Right lobe of liver (tissue), 4 donors: ENCODE measurements at regions not wholly inside any gene's neighbourhood (a gene's known extent, or its start where the extent isn't known, plus 50 kb on each side); places are given as distances from the start of the nearest gene placed in this dataset.

Source experiments
- POLR2A ChIP-seq: fragments of 450-650 bp; IDR thresholded peaks from one replicate; pipeline ENCODE4 v1.6.1; 2017; ENCODE audit warnings: antibody characterized with exemption, mild to moderate bottlenecking
- TF ChIP-seq, protein P1 (sequence below), 4 donors: fragments of 200-600 bp in 3 of 4; fragments of 450-650 bp in 1 of 4; IDR thresholded peaks; one replicate each; pipeline versions ENCODE4 v1.5.1 to v1.8.0; 2016 to 2022; ENCODE audit warnings: antibody characterized with exemption in 4 of 4, mild to moderate bottlenecking in 2 of 4
- donor health status: DM: no; HTN: no; CAD: no.
- donor health status: DM: no; HTN: no; CAD: no.
- donor health status: DM: no; HTN: yes; CAD: no.

DNA sequence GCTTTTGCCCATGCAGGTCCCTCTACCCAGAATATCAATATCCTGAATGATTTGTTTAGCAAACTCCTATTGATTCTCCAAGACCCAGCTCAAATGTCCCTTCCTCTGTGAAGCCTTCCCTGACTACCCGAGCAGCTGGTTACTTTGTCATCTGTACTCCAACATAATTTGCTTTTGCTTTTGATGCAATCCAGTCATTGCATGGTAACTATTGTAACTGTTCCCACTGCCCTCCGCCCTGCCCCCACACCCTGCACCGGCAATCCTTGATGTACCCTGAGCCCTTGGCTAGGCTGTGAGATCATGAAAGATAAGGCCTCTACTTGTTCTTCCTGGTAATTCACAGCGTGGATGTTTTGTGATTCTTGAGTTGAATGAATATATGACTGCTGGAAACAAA, 119.9 kb upstream of the BOD1 start:
- TF ChIP-seq POLR2A = no peak
- TF ChIP-seq, protein P1, sequence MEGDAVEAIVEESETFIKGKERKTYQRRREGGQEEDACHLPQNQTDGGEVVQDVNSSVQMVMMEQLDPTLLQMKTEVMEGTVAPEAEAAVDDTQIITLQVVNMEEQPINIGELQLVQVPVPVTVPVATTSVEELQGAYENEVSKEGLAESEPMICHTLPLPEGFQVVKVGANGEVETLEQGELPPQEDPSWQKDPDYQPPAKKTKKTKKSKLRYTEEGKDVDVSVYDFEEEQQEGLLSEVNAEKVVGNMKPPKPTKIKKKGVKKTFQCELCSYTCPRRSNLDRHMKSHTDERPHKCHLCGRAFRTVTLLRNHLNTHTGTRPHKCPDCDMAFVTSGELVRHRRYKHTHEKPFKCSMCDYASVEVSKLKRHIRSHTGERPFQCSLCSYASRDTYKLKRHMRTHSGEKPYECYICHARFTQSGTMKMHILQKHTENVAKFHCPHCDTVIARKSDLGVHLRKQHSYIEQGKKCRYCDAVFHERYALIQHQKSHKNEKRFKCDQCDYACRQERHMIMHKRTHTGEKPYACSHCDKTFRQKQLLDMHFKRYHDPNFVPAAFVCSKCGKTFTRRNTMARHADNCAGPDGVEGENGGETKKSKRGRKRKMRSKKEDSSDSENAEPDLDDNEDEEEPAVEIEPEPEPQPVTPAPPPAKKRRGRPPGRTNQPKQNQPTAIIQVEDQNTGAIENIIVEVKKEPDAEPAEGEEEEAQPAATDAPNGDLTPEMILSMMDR (IDR thresholded peaks at IDR 0.05) = no peak
